KOPT-K1 (cell line): ENCODE measurements at regions not wholly inside any gene's neighbourhood (a gene's known extent, or its start where the extent isn't known, plus 50 kb on each side); places are given as distances from the start of the nearest gene placed in this dataset.
A peak's percentile ranks its signal among the peaks of the same experiment; 100 is the strongest.
"Not testable (repeated sequence)": the region's sequence is repeated elsewhere in the genome, so short reads cannot be mapped to it uniquely, and the experiment has no call there.

Experiments used
- H3K27ac ChIP-seq: fragments of 200-600 bp; sonication (generic); 2 replicates; pipeline ENCODE4 v1.5.1; 2016; ENCODE audit warnings: antibody characterized with exemption, mild to moderate bottlenecking, low read depth, low read length; ENCODE audit not compliant: poor library complexity, severe bottlenecking
- H3K36me3 ChIP-seq: fragments of 200-600 bp; sonication (generic); 2 replicates; pipeline ENCODE4 v1.5.1; 2017; ENCODE audit warnings: antibody characterized with exemption, mild to moderate bottlenecking, low read length, moderate library complexity; ENCODE audit not compliant: insufficient read depth
- H3K9me3 ChIP-seq: fragments of 200-600 bp; sonication (generic); 2 replicates; pipeline ENCODE4 v1.5.1; 2017; ENCODE audit warnings: antibody characterized with exemption, low read length, mild to moderate bottlenecking; ENCODE audit not compliant: insufficient read depth, poor library complexity, severe bottlenecking

GRCh38 chr5:83889971-83890745 is 169.5 kb upstream of the HAPLN1 start:
- Histone ChIP-seq H3K36me3 (no peaks in the 10 kb centered on the region), H3K9me3 (no peaks in the 10 kb centered on the region), H3K27ac (no peak overlapping the region)

DNA sequence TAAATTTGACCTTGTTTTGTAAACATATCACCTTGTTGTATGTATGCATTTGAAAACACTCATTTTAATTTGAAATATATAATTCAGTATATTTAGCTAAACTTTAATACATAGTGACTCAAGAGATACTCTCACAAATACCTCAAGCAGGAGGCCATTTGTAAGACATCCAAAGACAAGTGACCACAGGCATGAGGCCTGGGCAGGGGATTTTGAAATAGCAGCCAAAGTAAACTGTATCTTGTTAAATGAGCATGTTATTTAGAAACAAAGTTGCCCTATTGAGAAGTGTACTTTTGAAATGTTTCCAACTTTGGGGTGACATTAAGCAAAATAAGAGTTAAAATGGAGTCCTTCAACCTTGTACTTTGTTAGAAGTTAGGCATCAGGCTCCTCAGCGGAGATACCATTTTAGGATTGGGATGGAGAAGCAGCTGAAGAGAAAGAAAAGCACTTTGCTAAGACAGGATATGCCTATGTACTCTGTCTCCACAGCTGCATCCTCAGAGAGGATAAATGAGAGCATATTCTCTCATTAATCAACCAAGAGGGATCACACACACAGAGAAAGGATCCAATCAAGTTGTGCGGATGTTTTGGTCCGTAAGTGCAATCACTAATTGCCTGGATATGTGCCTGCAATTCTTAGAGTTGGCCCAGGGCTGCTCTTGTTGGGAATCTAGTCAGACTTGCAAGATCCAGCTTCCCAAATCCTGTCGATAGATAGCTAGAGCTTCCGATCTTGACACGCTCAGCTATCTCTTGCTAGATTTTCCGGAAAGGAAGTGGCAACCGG is 157.5 kb upstream of the HAPLN1 start:
- Histone ChIP-seq H3K9me3 (no peaks in the 10 kb centered on the region), H3K27ac (no peak overlapping the region)

GRCh38 chr5:83871533-83872395 is 151.1 kb upstream of the HAPLN1 start:
- no peaks in the 10 kb centered on the region for H3K36me3 ChIP-seq
- no peaks in the 10 kb centered on the region for H3K9me3 ChIP-seq
- no peak overlapping the region for H3K27ac ChIP-seq

More for the DNA sequence above, 157.5 kb upstream of the HAPLN1 start:
- H3K36me3 ChIP-seq = no peaks in the 10 kb centered on the region

GRCh38 chr5:83866181-83866580 is 145.5 kb upstream of the HAPLN1 start:
- H3K27ac ChIP-seq = no peak overlapping the region
- H3K36me3 ChIP-seq = no peaks in the 10 kb centered on the region
- H3K9me3 ChIP-seq = no peaks in the 10 kb centered on the region

- H3K9me3 ChIP-seq = no peaks in the 10 kb centered on the region
- no peak overlapping the region for H3K27ac ChIP-seq
- no peaks in the 10 kb centered on the region for H3K36me3 ChIP-seq
Measured at GRCh38 chr5:83865579-83865978, 144.9 kb upstream of the HAPLN1 start.

GRCh38 chr5:83864652-83865051 is 144.0 kb upstream of the HAPLN1 start:
- Histone ChIP-seq H3K36me3 (no peaks in the 10 kb centered on the region), H3K9me3 (no peaks in the 10 kb centered on the region), H3K27ac (no peak overlapping the region)

- no peaks in the 10 kb centered on the region for H3K9me3 ChIP-seq
- no peaks in the 10 kb centered on the region for H3K36me3 ChIP-seq
- no peak overlapping the region for H3K27ac ChIP-seq
Measured at GRCh38 chr5:83857341-83857740, 136.7 kb upstream of the HAPLN1 start.

GRCh38 chr5:83856881-83857280 is 136.2 kb upstream of the HAPLN1 start:
- no peaks in the 10 kb centered on the region for H3K36me3 ChIP-seq
- no peak overlapping the region for H3K27ac ChIP-seq
- H3K9me3 ChIP-seq = no peaks in the 10 kb centered on the region

DNA sequence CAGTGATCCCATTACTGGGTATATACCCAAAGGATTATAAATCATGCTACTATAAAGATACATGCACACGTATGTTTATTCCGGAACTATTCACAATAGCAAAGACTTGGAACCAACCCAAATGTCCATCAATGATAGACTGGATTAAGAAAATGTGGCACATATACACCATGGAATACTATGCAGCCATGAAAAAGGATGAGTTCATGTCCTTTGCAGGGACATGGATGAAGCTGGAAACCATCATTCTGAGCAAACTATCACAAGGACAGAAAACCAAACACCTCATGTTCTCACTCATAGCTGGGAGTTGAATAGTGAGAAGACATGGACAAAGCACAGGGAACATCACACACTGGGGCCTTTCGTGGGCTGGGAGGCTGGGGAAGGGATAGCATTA is 129.8 kb upstream of the HAPLN1 start:
- H3K27ac ChIP-seq, H3K36me3 ChIP-seq, H3K9me3 ChIP-seq: not testable (repeated sequence)

DNA sequence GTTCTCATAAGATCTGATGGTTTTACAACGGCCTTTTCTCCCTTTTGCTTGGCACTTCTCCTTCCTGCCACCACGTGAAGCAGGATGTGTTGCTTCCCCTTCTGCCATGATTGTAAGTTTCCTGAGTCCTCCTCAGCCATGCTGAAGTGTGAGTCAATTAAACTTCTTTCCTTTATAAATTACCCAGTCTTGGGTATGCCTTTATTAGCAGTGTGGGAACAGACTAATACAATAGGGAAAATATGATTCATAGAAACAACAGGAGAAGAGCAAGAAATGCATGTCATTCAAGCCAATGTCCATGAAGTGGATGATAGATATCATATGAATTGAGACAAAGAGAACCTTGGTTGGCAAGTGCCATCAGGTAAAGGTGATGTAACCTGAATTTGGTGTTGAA is 128.3 kb upstream of the HAPLN1 start:
- no peaks in the 10 kb centered on the region for H3K36me3 ChIP-seq
- no peaks in the 10 kb centered on the region for H3K9me3 ChIP-seq
- H3K27ac ChIP-seq = no peak overlapping the region

- H3K9me3 ChIP-seq = no peaks in the 10 kb centered on the region
- H3K36me3 ChIP-seq = no peaks in the 10 kb centered on the region
- H3K27ac ChIP-seq = no peak overlapping the region
Measured at GRCh38 chr5:83846624-83847350, 126.1 kb upstream of the HAPLN1 start.

GRCh38 chr5:83844449-83845068 is 123.9 kb upstream of the HAPLN1 start:
- Histone ChIP-seq H3K27ac (peak overlapping the region; percentile 84), H3K36me3 (no peaks in the 10 kb centered on the region), H3K9me3 (no peaks in the 10 kb centered on the region)

DNA sequence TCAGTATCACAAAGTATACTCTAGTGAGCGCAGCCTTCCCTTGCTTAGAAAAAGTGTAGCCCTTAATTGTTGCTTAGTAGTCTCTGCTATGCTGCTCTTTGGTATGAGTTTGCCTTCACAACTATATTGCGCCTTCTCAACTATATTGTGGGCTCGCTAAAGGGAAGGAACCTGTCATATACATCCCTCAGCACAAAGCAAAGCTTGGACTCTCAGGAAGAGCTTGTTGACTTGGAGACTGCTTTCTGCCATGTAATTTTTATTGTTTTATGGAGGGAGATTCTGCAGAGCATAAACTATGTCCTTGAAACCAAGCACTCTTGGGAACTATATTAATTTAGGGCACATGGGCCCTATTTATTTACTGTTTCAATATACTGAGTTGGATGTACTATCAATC is 119.1 kb upstream of the HAPLN1 start:
- H3K27ac ChIP-seq = no peak overlapping the region
- H3K36me3 ChIP-seq = no peaks in the 10 kb centered on the region
- H3K9me3 ChIP-seq = no peaks in the 10 kb centered on the region

GRCh38 chr5:83839256-83839655 is 118.6 kb upstream of the HAPLN1 start:
- no peak overlapping the region for H3K27ac ChIP-seq
- no peaks in the 10 kb centered on the region for H3K36me3 ChIP-seq
- H3K9me3 ChIP-seq = no peaks in the 10 kb centered on the region
